ENCODE measurements at regions not wholly inside any gene's neighbourhood (a gene's known extent, or its start where the extent isn't known, plus 50 kb on each side); places are given as distances from the start of the nearest gene placed in this dataset.
A peak's percentile ranks its signal among the peaks of the same experiment; 100 is the strongest.

GRCh38 chr5:147050172-147050571, 171.6 kb upstream of the PPP2R2B start:
- H3K4me2 ChIP-seq (ENCODE audit: low read length) = no peak overlapping the region
- no peaks in the 10 kb centered on the region for H3K4me1 ChIP-seq
- H3K4me3 ChIP-seq (ENCODE audit: low read depth, low read length) = no peak overlapping the region
- H3K9me3 ChIP-seq (ENCODE audit: control insufficient read depth, low read length) = no peaks in the 10 kb centered on the region
- no peak overlapping the region for H2AFZ ChIP-seq
- no peak overlapping the region for H3K9ac ChIP-seq
- H3K79me2 ChIP-seq = no peaks in the 10 kb centered on the region
- no peak for TF ChIP-seq CTCF (IDR thresholded peaks at IDR 0.05)
- no peak overlapping the region for H3K27ac ChIP-seq
- H3K36me3 ChIP-seq (ENCODE audit: control insufficient read depth, insufficient read depth, low read length) = no peaks in the 10 kb centered on the region
- H3K27me3 ChIP-seq (ENCODE audit: control insufficient read depth, insufficient read depth, low read length) = no peaks in the 10 kb centered on the region

- Histone ChIP-seq H3K9ac (no peak overlapping the region), H2AFZ (no peak overlapping the region), H3K4me2 (ENCODE audit: low read length) (no peak overlapping the region), H3K27me3 (ENCODE audit: control insufficient read depth, insufficient read depth, low read length) (no peaks in the 10 kb centered on the region), H3K79me2 (no peaks in the 10 kb centered on the region), H3K4me3 (ENCODE audit: low read depth, low read length) (no peak overlapping the region), H3K36me3 (ENCODE audit: control insufficient read depth, insufficient read depth, low read length) (no peaks in the 10 kb centered on the region), H3K9me3 (ENCODE audit: control insufficient read depth, low read length) (no peaks in the 10 kb centered on the region), H3K27ac (no peak overlapping the region), H3K4me1 (no peaks in the 10 kb centered on the region)
- TF ChIP-seq CTCF (IDR thresholded peaks at IDR 0.05) = no peak
Observed at GRCh38 chr5:147051193-147051592, 172.6 kb upstream of the PPP2R2B start.

GRCh38 chr5:147052519-147052918, 174.0 kb upstream of the PPP2R2B start:
- Histone ChIP-seq H3K9ac (no peak overlapping the region), H3K4me1 (no peaks in the 10 kb centered on the region), H3K4me2 (ENCODE audit: low read length) (no peak overlapping the region), H3K27me3 (ENCODE audit: control insufficient read depth, insufficient read depth, low read length) (no peaks in the 10 kb centered on the region), H3K79me2 (no peaks in the 10 kb centered on the region), H3K27ac (no peak overlapping the region), H3K4me3 (ENCODE audit: low read depth, low read length) (no peak overlapping the region), H3K9me3 (ENCODE audit: control insufficient read depth, low read length) (no peaks in the 10 kb centered on the region), H2AFZ (no peak overlapping the region), H3K36me3 (ENCODE audit: control insufficient read depth, insufficient read depth, low read length) (no peaks in the 10 kb centered on the region)
- no peak for TF ChIP-seq CTCF (IDR thresholded peaks at IDR 0.05)

- H3K4me3 ChIP-seq (ENCODE audit: low read depth, low read length) = no peak overlapping the region
- H3K9ac ChIP-seq = no peak overlapping the region
- H3K27ac ChIP-seq = no peak overlapping the region
Observed at GRCh38 chr5:147055089-147055826, 176.7 kb upstream of the PPP2R2B start.

More at GRCh38 chr5:147055089-147055826, 176.7 kb upstream of the PPP2R2B start:
- H2AFZ ChIP-seq = peak overlapping the region; percentile 7
- H3K4me1 ChIP-seq = no peaks in the 10 kb centered on the region
- no peaks in the 10 kb centered on the region for H3K79me2 ChIP-seq
- H3K9me3 ChIP-seq (ENCODE audit: control insufficient read depth, low read length) = no peaks in the 10 kb centered on the region
- no peaks in the 10 kb centered on the region for H3K36me3 ChIP-seq (ENCODE audit: control insufficient read depth, insufficient read depth, low read length)
- H3K27me3 ChIP-seq (ENCODE audit: control insufficient read depth, insufficient read depth, low read length) = no peaks in the 10 kb centered on the region
- TF ChIP-seq CTCF (IDR thresholded peaks at IDR 0.05) = no peak
- H3K4me2 ChIP-seq (ENCODE audit: low read length) = no peak overlapping the region
